Mononuclear cell (primary cell): ENCODE measurements at regions not wholly inside any gene's neighbourhood (a gene's known extent, or its start where the extent isn't known, plus 50 kb on each side); places are given as distances from the start of the nearest gene placed in this dataset.
"Not testable (repeated sequence)": the region's sequence is repeated elsewhere in the genome, so short reads cannot be mapped to it uniquely, and the experiment has no call there.

Experiments
- H3K27me3 ChIP-seq: 2 replicates; pipeline ENCODE4 v1.6.0; 2011; ENCODE audit warnings: low read length, control low read depth; ENCODE audit not compliant: insufficient read depth
- H3K4me1 ChIP-seq: 2 replicates; pipeline ENCODE4 v1.5.1; 2011; ENCODE audit warnings: mild to moderate bottlenecking, low read length, control low read depth; ENCODE audit not compliant: insufficient read depth
- H3K4me3 ChIP-seq: 2 replicates; pipeline ENCODE4 v1.5.1; 2011; ENCODE audit warnings: mild to moderate bottlenecking, low read length, moderate library complexity
- H3K9me3 ChIP-seq: 2 replicates; pipeline ENCODE4 v1.5.1; 2011; ENCODE audit warnings: low read depth, mild to moderate bottlenecking, control low read depth, low read length

DNA sequence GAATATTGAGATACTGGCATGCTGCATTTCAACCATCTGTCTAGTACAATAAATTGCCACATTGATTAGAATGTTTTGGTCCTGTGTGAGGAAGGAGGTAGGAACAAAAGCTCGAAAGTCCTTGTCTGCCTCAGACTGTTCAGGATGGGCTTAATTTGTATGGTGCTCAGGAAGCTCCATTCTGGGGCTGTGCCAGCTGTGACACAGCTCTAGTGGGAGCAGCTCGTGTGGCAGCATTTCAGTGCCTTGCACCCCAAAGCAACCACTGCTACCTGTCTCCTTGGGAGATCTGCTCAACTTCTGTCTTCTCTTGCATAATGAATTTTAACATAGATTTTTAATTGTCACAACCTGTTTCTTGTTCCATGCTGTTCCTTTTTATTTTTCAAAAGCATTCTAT lies 144.4 kb upstream of the THUMPD2 start:
- Histone ChIP-seq H3K4me3 (no peak overlapping the region), H3K9me3 (no peaks in the 10 kb centered on the region), H3K4me1 (no peaks in the 10 kb centered on the region), H3K27me3 (no peaks in the 10 kb centered on the region)

DNA sequence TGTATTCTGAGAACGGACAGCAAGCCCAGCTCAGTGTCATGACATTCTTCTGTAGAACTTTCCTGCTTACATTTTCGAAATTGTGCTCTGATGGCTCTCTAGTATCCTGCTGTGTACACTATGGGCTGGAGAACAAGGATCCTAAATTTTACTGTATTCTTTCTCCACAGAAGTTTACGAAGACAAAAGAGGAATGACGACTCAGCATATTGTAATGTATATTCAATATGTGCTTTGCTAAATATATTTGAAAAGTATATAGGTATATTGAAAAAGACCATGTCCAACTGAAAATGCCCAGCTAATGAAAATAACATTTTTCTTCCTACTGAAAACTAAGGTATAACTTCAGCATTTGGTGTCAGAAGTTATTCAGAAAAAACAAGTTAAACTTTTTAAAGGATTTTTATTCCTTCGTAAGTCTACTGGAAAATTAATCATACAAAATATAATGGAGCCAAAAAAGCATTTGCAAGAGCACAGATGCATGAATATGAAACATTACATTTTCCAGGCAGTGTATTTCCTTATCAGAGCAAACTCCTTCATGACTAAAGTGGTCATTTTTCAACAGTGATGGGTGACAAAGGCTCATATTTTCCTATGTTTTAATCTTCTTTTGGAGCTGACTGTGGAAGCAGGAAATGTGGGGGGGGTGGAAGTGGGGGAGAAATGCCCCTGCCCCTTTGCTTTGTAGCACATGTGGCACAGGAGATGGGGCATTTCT lies 143.8 kb upstream of the THUMPD2 start:
- H3K4me1 ChIP-seq, result no peaks in the 10 kb centered on the region
- no peak overlapping the region for H3K4me3 ChIP-seq
- H3K9me3 ChIP-seq, result no peaks in the 10 kb centered on the region
- H3K27me3 ChIP-seq, result no peaks in the 10 kb centered on the region

DNA sequence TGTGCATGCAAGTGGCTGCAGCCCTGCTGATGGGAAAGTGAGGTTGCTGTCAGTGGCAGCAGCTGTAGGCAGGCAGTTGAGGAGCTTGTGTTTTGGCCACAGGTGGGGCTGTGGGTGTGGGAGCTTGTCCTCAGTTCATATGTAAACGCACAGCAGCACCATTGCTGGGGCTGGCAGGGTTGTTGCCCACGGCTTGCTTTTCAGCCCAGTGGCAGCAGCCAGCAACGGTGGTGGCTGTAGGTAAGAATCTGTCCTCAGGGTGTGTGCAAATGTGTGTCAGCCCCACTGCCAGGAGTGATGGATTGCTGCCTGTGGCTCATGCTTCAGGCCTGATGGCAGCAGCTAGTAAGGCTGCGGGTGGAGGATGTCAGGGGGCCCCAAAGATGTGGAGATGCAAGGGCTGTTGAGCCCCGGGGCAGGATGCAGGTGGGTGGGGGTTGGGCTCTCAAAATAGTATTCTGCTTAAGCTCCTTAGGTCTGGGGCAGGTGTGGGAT lies 141.3 kb upstream of the THUMPD2 start:
- Histone ChIP-seq H3K4me1 (no peaks in the 10 kb centered on the region), H3K4me3 (no peak overlapping the region), H3K9me3 (no peaks in the 10 kb centered on the region), H3K27me3 (no peaks in the 10 kb centered on the region)

DNA sequence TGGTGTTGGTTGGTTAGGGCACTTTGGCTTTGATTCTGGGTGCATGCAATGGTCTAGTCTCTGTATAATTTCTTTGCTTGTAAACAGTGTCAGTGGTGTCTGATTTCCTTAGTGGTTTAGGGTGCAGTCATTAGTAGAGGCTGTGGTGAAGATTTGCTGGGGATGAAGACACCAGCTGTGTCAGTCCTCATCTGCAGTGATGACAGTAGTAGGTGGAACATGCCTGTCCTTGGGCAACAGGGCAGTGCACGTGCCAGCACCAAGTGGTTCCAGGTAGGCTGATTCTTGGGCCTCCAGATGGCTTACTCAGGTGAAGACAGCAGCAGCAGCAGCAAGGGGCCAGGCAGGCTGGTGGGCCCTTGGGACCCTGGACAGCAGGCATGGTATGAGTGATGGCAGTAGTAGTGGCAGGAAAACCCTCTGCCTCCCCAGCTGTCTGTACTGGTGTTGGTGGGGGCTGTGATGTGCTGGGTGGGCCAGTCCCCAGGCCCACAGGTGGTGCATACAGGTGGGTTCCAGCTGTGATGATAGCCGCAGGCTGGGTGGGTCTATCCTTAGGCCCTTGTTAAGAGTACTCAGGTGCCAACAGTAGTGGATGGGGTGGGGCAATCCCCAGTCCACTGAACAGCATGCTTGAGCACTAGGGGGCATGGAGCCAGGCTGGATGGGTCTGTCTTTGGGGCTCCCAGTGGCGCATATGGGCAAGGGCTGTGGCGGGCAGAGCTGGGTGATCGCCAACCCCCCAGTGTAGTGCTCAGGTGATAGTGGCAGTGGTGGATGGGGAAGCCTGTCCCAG lies 140.7 kb upstream of the THUMPD2 start:
- Histone ChIP-seq H3K4me3 (no peak overlapping the region), H3K9me3 (no peaks in the 10 kb centered on the region), H3K27me3 (no peaks in the 10 kb centered on the region), H3K4me1 (no peaks in the 10 kb centered on the region)

DNA sequence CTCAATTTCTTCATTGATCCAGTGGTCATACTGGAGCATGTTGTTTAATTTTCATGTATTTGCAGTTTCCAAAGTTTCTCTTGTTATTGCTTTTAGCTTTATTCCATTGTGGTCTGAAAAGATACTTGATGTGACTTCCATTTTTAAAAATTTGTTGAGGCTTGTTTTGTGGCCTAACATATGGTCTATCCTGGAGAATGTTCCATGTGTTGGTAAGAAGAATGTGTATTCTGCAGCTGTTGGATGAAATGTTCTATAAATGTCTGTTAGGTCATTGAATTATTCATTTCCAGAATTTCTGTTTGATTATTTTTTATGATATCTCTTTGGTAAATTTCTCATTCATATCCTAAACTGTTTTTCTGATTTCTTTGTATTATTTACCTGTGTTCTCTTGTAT lies 139.8 kb upstream of the THUMPD2 start:
- Histone ChIP-seq H3K4me3 (no peak overlapping the region), H3K9me3 (no peaks in the 10 kb centered on the region), H3K4me1 (no peaks in the 10 kb centered on the region), H3K27me3 (no peaks in the 10 kb centered on the region)

DNA sequence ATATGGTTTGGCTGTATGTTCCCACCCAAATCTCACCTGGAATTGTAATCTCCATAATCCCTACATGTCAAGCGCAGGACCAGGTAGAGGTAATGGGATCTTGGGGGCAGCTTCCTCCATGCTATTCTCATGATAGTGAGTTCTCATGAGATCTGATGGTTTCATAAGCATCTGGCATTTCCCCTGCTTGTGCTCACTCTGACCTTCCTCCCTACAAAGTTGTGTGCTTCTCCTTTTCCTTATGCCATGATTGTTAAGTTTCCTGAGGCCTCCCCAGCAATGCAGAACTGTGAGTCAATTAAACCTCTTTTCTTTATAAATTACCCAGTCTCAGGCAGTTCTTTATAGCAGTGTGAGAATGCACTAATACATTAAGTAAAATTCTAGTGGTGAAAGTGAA lies 138.3 kb upstream of the THUMPD2 start:
- H3K9me3 ChIP-seq, H3K4me3 ChIP-seq, H3K4me1 ChIP-seq, H3K27me3 ChIP-seq: not testable (repeated sequence)

DNA sequence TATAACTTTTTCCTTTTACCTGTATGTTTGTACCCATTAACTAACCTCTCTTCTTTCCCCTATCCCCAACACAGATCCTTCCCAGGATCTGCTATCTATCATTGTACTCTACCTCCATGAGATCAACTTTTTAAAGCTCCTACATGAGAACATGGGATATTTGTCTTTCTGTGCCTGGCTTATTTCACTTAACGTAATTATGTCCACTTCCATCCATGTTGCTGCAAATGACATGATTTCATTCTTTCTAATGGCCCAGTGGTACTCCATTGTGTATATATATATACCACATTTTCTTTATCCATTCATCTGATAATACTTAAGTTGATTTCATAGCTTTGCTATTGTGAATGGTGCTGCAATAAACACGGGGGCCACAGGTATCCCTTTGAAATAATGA lies 135.9 kb upstream of the THUMPD2 start:
- Histone ChIP-seq H3K27me3 (no peaks in the 10 kb centered on the region), H3K4me1 (no peaks in the 10 kb centered on the region), H3K4me3 (no peak overlapping the region), H3K9me3 (no peaks in the 10 kb centered on the region)

DNA sequence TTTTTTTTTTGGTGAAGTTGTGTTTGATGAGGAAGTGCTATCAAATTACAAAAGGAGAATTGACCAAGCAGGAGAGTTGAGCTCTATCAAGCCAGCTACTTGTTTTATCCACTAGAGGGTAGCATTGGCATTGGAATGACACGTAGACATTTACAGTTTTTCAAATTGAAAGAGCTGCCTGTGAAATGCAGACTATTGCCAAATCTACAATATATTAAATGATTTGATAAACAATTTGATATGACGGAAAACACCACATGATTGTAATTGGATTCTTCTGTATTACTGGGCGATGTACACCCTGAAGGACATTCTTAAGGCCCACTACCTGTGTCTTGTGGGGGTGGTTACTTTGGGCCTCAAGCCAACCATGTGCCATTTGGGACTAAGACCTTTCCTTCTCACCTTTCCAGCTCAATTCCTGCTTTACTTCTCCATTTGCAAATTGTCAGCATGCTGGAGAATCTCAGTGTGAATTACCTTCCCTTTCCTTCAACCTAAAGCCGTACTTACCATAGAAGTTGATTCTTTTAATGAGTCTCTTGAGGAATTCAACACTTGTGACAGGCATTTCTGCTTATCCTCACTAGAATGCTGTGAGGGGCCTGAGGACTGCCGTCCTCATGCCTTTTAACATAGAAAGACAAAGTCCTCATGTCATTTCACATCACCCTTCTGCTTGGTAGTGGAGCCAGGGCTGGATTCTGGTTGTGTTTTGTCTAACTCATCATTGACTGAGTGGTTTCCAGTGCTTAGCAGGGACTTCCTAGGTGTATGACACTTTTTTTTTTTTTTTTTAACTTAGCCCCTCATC lies 134.8 kb upstream of the THUMPD2 start:
- Histone ChIP-seq H3K27me3 (no peaks in the 10 kb centered on the region), H3K9me3 (no peaks in the 10 kb centered on the region), H3K4me1 (no peaks in the 10 kb centered on the region), H3K4me3 (no peak overlapping the region)

DNA sequence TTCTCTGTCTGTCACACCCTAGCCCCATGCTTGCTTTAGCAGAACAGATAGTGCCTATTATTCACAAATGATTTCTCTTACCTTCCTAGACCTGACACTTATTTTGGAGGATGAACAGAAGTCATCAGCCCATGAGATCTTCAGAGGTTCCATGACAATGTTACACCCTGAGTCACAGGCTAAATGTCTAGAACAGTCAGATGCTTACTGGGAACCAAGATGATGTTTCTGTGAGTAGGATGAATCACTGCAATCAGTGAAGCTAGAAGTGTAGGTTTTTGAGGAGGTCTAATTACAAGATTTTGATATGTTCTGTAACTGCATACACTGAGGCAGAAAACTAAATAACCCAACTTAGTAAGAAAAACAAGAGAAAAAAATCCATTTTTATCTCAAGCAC lies 123.0 kb upstream of the THUMPD2 start:
- Histone ChIP-seq H3K9me3 (no peaks in the 10 kb centered on the region), H3K27me3 (no peaks in the 10 kb centered on the region), H3K4me3 (no peak overlapping the region), H3K4me1 (no peaks in the 10 kb centered on the region)

DNA sequence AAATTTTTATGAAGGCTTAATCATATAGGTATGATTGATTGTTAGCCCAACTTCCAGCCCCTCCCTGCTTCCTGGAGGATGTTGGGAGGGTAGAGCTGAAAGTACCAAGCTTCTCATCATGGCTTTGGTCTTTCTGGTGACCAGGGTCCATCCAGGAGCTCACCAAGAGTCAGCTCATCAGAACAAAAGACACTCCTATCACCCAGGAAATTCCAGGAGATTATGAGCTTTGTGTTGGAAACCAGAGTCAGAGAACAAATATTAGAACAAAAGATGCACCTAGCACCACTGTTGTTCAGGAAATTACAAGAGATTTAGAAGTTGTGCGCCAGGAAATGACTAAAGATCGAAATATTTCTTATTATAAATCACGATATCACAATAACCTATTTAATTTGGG lies 119.9 kb upstream of the THUMPD2 start:
- H3K4me3 ChIP-seq, result no peak overlapping the region
- no peaks in the 10 kb centered on the region for H3K4me1 ChIP-seq
- H3K9me3 ChIP-seq, result no peaks in the 10 kb centered on the region
- H3K27me3 ChIP-seq, result no peaks in the 10 kb centered on the region

DNA sequence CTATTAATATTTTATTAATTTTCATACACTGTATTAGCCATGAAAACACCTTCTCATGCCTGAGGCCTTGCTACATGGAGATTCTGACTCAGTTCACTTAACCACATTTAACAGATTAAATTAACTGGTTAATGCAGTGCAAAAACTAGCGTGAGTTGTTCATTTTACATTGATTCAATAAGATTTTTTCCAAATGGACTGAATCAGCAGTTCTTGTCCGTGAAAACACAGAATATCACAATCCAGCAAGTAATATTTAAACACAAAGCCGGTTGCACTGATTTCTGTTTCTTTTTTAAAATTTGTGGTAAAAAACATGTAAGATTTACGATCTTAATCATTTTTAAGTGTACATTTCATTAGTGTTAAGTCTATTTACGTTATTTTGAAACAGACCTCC lies 118.2 kb upstream of the THUMPD2 start:
- Histone ChIP-seq H3K4me3 (no peak overlapping the region), H3K27me3 (no peaks in the 10 kb centered on the region), H3K9me3 (no peaks in the 10 kb centered on the region), H3K4me1 (no peaks in the 10 kb centered on the region)

DNA sequence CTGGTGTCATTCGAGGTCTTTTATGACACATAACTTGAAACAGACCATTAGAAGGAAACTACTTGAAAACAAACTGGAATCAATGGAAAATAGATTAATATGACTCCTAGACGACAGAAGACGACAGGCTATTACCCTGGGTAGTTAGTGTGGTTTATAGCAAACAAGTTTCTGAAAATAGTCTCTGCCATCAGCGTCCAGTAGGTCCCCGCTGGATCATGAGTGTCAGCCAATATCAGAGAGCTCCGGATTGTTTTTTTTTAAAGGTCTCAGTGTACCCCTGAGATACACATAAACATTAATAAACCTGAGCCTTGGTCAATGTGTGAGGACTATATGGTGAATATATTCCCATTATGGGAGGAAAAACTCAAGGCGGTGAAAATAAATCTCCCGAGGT lies 115.0 kb upstream of the THUMPD2 start:
- H3K4me1 ChIP-seq, result no peaks in the 10 kb centered on the region
- H3K4me3 ChIP-seq, result no peak overlapping the region
- H3K9me3 ChIP-seq, result no peaks in the 10 kb centered on the region
- no peaks in the 10 kb centered on the region for H3K27me3 ChIP-seq

DNA sequence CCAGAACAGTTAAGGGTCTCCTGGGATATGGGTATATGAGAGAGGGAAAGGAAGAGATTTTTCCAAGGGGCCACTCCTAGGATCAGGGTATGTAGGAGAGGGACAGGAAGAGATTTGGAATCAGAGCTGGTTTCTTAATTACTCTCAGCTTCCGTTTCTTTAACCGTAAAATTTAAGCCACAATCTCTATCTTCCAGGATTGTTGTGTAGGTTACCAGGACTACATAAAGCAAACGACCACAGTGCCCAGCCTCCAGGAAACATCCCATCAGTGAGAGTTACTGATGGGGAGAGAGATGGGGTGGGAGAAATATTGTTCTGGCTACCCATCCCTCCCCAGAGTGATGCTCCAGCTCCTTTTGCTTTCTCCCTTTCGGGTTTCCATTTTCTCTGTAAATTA lies 114.6 kb upstream of the THUMPD2 start:
- H3K9me3 ChIP-seq, result no peaks in the 10 kb centered on the region
- H3K27me3 ChIP-seq, result no peaks in the 10 kb centered on the region
- H3K4me3 ChIP-seq, result no peak overlapping the region
- H3K4me1 ChIP-seq, result no peaks in the 10 kb centered on the region

DNA sequence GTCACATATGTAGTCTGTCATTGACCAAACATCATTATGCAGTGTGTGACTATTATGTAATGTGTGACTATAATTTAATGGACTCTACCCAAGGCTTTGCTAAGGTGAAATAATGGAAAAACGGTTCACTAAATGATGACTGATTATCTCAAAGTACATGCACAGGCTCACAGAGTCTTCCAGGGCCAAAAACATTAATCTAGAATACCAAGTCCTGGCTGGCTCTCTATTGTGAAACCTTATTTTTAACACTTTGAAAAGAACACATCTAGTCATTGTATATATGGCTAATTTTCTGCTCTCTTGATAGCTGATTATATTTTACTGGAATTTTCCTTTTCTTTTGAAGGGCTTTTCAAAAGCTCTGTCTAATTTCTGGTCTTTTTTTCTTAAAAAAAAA lies 102.9 kb upstream of the THUMPD2 start:
- no peaks in the 10 kb centered on the region for H3K9me3 ChIP-seq
- H3K4me3 ChIP-seq, result no peak overlapping the region
- H3K27me3 ChIP-seq, result no peaks in the 10 kb centered on the region
- no peaks in the 10 kb centered on the region for H3K4me1 ChIP-seq

DNA sequence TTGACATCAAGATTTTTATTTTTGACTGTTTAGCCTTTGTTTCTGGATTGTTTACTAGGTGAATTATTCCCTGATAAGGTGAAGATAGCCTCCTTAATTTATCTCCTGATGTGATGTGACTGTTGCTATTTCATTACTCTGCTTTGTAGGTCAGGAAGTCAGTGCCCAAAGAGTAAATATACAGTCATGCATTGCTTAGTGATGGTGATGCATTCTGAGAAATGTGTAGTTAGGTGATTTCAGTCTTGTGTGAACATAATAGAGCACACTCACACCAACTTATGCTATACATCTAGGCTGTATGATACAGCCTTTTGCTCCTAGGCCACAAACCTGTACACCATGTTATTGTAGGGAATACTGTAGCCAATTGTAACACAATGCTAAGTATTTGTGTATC lies 102.4 kb upstream of the THUMPD2 start:
- no peaks in the 10 kb centered on the region for H3K4me1 ChIP-seq
- no peak overlapping the region for H3K4me3 ChIP-seq
- H3K27me3 ChIP-seq, result no peaks in the 10 kb centered on the region
- H3K9me3 ChIP-seq, result no peaks in the 10 kb centered on the region
